ENCODE measurements at regions not wholly inside any gene's neighbourhood (a gene's known extent, or its start where the extent isn't known, plus 50 kb on each side); places are given as distances from the start of the nearest gene placed in this dataset.
A peak's percentile ranks its signal among the peaks of the same experiment; 100 is the strongest.

GRCh38 chr3:194749631-194750490, 64.2 kb downstream of the FAM43A start:
- Histone ChIP-seq H3K4me1 (ENCODE audit: insufficient read depth, low read length) (no peaks in the 10 kb centered on the region), H3K27me3 (ENCODE audit: insufficient read depth, low read length, poor library complexity, severe bottlenecking) (no peaks in the 10 kb centered on the region), H3K36me3 (ENCODE audit: insufficient read depth, low read length) (no peaks in the 10 kb centered on the region), H3K27ac (ENCODE audit: low read depth, low read length) (no peak overlapping the region), H3K4me3 (ENCODE audit: low read length) (no peak overlapping the region), H3K9me3 (ENCODE audit: low read length) (no peaks in the 10 kb centered on the region)
- Mint-ChIP-seq H3K27me3 (peaks cover 2 to 14% of the 10 kb centered on the region in 2 donors), H3K4me3 (no peak overlapping the region), H3K27ac (no peak overlapping the region), H3K9me3 (no peaks in the 10 kb centered on the region), H3K4me1 (no peaks in the 10 kb centered on the region), H3K36me3 (no peaks in the 10 kb centered on the region)
- DNase-seq: no peak
- POLR2A ChIA-PET: no interaction called here
- CTCF ChIA-PET: interaction anchor here (0.6 kb wide), 1 partner anchor 82 kb away, joined by 3 read pairs; no protein-coding TSS in a partner anchor

GRCh38 chr3:194750491-194750828, 64.8 kb downstream of the FAM43A start:
- no peaks in the 10 kb centered on the region for H3K4me1 ChIP-seq (ENCODE audit: insufficient read depth, low read length)
- H3K9me3 Mint-ChIP-seq: no peaks in the 10 kb centered on the region
- H3K4me3 Mint-ChIP-seq: no peak overlapping the region
- H3K4me1 Mint-ChIP-seq: no peaks in the 10 kb centered on the region
- CTCF ChIA-PET: interaction anchor here (0.6 kb wide), 1 partner anchor 81 kb away, joined by 3 read pairs; no protein-coding TSS in a partner anchor
- no peaks in the 10 kb centered on the region for H3K36me3 Mint-ChIP-seq
- no peak overlapping the region for H3K4me3 ChIP-seq (ENCODE audit: low read length)
- DNase-seq: no peak
- H3K27me3 Mint-ChIP-seq: peaks cover 2 to 17% of the 10 kb centered on the region in 2 donors
- H3K9me3 ChIP-seq (ENCODE audit: low read length): no peaks in the 10 kb centered on the region
- no peak overlapping the region for H3K27ac ChIP-seq (ENCODE audit: low read depth, low read length)
- POLR2A ChIA-PET: no interaction called here
- no peaks in the 10 kb centered on the region for H3K27me3 ChIP-seq (ENCODE audit: insufficient read depth, low read length, poor library complexity, severe bottlenecking)
- H3K36me3 ChIP-seq (ENCODE audit: insufficient read depth, low read length): no peaks in the 10 kb centered on the region
- no peak overlapping the region for H3K27ac Mint-ChIP-seq

- no peaks in the 10 kb centered on the region for H3K4me1 Mint-ChIP-seq
- CTCF ChIA-PET: no interaction called here
- POLR2A ChIA-PET: no interaction called here
These were observed 70.2 kb downstream of the FAM43A start for GRCh38 chr3:194755671-194756459.

GRCh38 chr3:194756460-194756779, 70.7 kb downstream of the FAM43A start:
- Histone ChIP-seq H3K27ac (ENCODE audit: low read depth, low read length) (no peak overlapping the region), H3K4me1 (ENCODE audit: insufficient read depth, low read length) (no peaks in the 10 kb centered on the region), H3K4me3 (ENCODE audit: low read length) (no peak overlapping the region), H3K9me3 (ENCODE audit: low read length) (no peaks in the 10 kb centered on the region), H3K27me3 (ENCODE audit: insufficient read depth, low read length, poor library complexity, severe bottlenecking) (no peaks in the 10 kb centered on the region), H3K36me3 (ENCODE audit: insufficient read depth, low read length) (no peaks in the 10 kb centered on the region)
- Mint-ChIP-seq H3K27me3 (peaks cover 8 to 39% of the 10 kb centered on the region in 2 donors), H3K36me3 (no peaks in the 10 kb centered on the region), H3K4me3 (no peak overlapping the region), H3K27ac (no peak overlapping the region), H3K4me1 (no peaks in the 10 kb centered on the region), H3K9me3 (no peaks in the 10 kb centered on the region)
- DNase-seq: no peak
- CTCF ChIA-PET: no interaction called here
- POLR2A ChIA-PET: no interaction called here

More at GRCh38 chr3:194755671-194756459, 70.2 kb downstream of the FAM43A start:
- Histone ChIP-seq H3K27me3 (ENCODE audit: insufficient read depth, low read length, poor library complexity, severe bottlenecking) (no peaks in the 10 kb centered on the region), H3K4me3 (ENCODE audit: low read length) (no peak overlapping the region), H3K4me1 (ENCODE audit: insufficient read depth, low read length) (no peaks in the 10 kb centered on the region), H3K27ac (ENCODE audit: low read depth, low read length) (no peak overlapping the region), H3K9me3 (ENCODE audit: low read length) (no peaks in the 10 kb centered on the region), H3K36me3 (ENCODE audit: insufficient read depth, low read length) (no peaks in the 10 kb centered on the region)
- Mint-ChIP-seq H3K27me3 (peaks cover 8 to 33% of the 10 kb centered on the region in 2 donors), H3K9me3 (no peaks in the 10 kb centered on the region), H3K36me3 (no peaks in the 10 kb centered on the region), H3K27ac (no peak overlapping the region), H3K4me3 (no peak overlapping the region)
- DNase-seq: no peak

- Histone ChIP-seq H3K4me3 (ENCODE audit: low read length) (no peak overlapping the region), H3K4me1 (ENCODE audit: insufficient read depth, low read length) (no peaks in the 10 kb centered on the region), H3K27ac (ENCODE audit: low read depth, low read length) (no peak overlapping the region), H3K27me3 (ENCODE audit: insufficient read depth, low read length, poor library complexity, severe bottlenecking) (no peaks in the 10 kb centered on the region), H3K9me3 (ENCODE audit: low read length) (no peaks in the 10 kb centered on the region), H3K36me3 (ENCODE audit: insufficient read depth, low read length) (no peaks in the 10 kb centered on the region)
- Mint-ChIP-seq H3K27me3 (peaks cover 10 to 43% of the 10 kb centered on the region in 2 donors), H3K9me3 (no peaks in the 10 kb centered on the region), H3K4me1 (no peaks in the 10 kb centered on the region), H3K27ac (no peak overlapping the region), H3K4me3 (no peak overlapping the region), H3K36me3 (no peaks in the 10 kb centered on the region)
- POLR2A ChIA-PET: no interaction called here
- DNase-seq: no peak
- CTCF ChIA-PET: no interaction called here
These were observed 71.2 kb downstream of the FAM43A start for GRCh38 chr3:194756791-194757325.

GRCh38 chr3:194757647-194758061, 72.0 kb downstream of the FAM43A start:
- Mint-ChIP-seq H3K9me3 (no peaks in the 10 kb centered on the region), H3K4me3 (no peak overlapping the region), H3K4me1 (no peaks in the 10 kb centered on the region), H3K27me3 (peaks cover 10 to 48% of the 10 kb centered on the region in 2 donors), H3K27ac (peak overlapping the region in 1 of 8 donors; percentile 69), H3K36me3 (no peaks in the 10 kb centered on the region)
- no peaks in the 10 kb centered on the region for H3K36me3 ChIP-seq (ENCODE audit: insufficient read depth, low read length)
- no peaks in the 10 kb centered on the region for H3K4me1 ChIP-seq (ENCODE audit: insufficient read depth, low read length)
- H3K9me3 ChIP-seq (ENCODE audit: low read length): no peaks in the 10 kb centered on the region
- POLR2A ChIA-PET: no interaction called here
- H3K27ac ChIP-seq (ENCODE audit: low read depth, low read length): no peak overlapping the region
- no peak overlapping the region for H3K4me3 ChIP-seq (ENCODE audit: low read length)
- CTCF ChIA-PET: no interaction called here
- H3K27me3 ChIP-seq (ENCODE audit: insufficient read depth, low read length, poor library complexity, severe bottlenecking): no peaks in the 10 kb centered on the region
- DNase-seq: no peak

GRCh38 chr3:194758716-194759115, 73.0 kb downstream of the FAM43A start:
- peaks cover 10 to 48% of the 10 kb centered on the region in 2 donors for H3K27me3 Mint-ChIP-seq
- no peaks in the 10 kb centered on the region for H3K36me3 Mint-ChIP-seq
- CTCF ChIA-PET: no interaction called here
- H3K27ac Mint-ChIP-seq: no peak overlapping the region
- POLR2A ChIA-PET: no interaction called here
- no peak for DNase-seq
- no peaks in the 10 kb centered on the region for H3K4me1 Mint-ChIP-seq
- Histone ChIP-seq H3K36me3 (ENCODE audit: insufficient read depth, low read length) (no peaks in the 10 kb centered on the region), H3K9me3 (ENCODE audit: low read length) (no peaks in the 10 kb centered on the region), H3K4me3 (ENCODE audit: low read length) (no peak overlapping the region), H3K27ac (ENCODE audit: low read depth, low read length) (no peak overlapping the region), H3K27me3 (ENCODE audit: insufficient read depth, low read length, poor library complexity, severe bottlenecking) (no peaks in the 10 kb centered on the region), H3K4me1 (ENCODE audit: insufficient read depth, low read length) (no peaks in the 10 kb centered on the region)
- no peaks in the 10 kb centered on the region for H3K9me3 Mint-ChIP-seq
- H3K4me3 Mint-ChIP-seq: no peak overlapping the region

GRCh38 chr3:194760494-194761137, 74.9 kb downstream of the FAM43A start:
- Histone ChIP-seq H3K27ac (ENCODE audit: low read depth, low read length) (no peak overlapping the region), H3K9me3 (ENCODE audit: low read length) (no peaks in the 10 kb centered on the region), H3K4me1 (ENCODE audit: insufficient read depth, low read length) (no peaks in the 10 kb centered on the region), H3K36me3 (ENCODE audit: insufficient read depth, low read length) (no peaks in the 10 kb centered on the region), H3K4me3 (ENCODE audit: low read length) (no peak overlapping the region), H3K27me3 (ENCODE audit: insufficient read depth, low read length, poor library complexity, severe bottlenecking) (no peaks in the 10 kb centered on the region)
- no peaks in the 10 kb centered on the region for H3K36me3 Mint-ChIP-seq
- ChIA-PET POLR2A (no interaction called here), CTCF (interaction anchor here (1.3 kb wide), 1 partner anchor 23 kb away, joined by 3 read pairs; no protein-coding TSS in a partner anchor)
- no peak overlapping the region for H3K4me3 Mint-ChIP-seq
- peaks cover 9 to 42% of the 10 kb centered on the region in 2 donors for H3K27me3 Mint-ChIP-seq
- H3K4me1 Mint-ChIP-seq: no peaks in the 10 kb centered on the region
- no peaks in the 10 kb centered on the region for H3K9me3 Mint-ChIP-seq
- no peak for DNase-seq
- H3K27ac Mint-ChIP-seq: no peak overlapping the region

Data from CD8-positive, alpha-beta memory T cell (primary cell).